GM23338 (cell line): ENCODE measurements at regions not wholly inside any gene's neighbourhood (a gene's known extent, or its start where the extent isn't known, plus 50 kb on each side); places are given as distances from the start of the nearest gene placed in this dataset.

Source experiments
- ATAC-seq: fragments of 200-7000 bp; cut with Tn5 transposase; 3 replicates; pipeline ENCODE4 v1.9.1; 2020
- DNase-seq: peaks from one replicate; pipeline ENCODE4 v3.0.0-alpha.2; 2015; ENCODE audit warnings: low spot score
- H2AFZ ChIP-seq: fragments of 200-600 bp; sonication (generic); 2 replicates; pipeline ENCODE4 v1.8.0; 2016; ENCODE audit warnings: antibody characterized with exemption, mild to moderate bottlenecking, moderate library complexity
- H3F3A ChIP-seq: fragments of 200-600 bp; sonication (generic); replicated peaks from 2 replicates; pipeline ENCODE4 v1.8.0; 2017; ENCODE audit warnings: antibody characterized with exemption, mixed run types, low read depth
- H3K27ac ChIP-seq: fragments of 200-600 bp; sonication (generic); 2 replicates; pipeline ENCODE4 v1.6.1; 2016; ENCODE audit warnings: low read depth
- H3K27me3 ChIP-seq: fragments of 200-600 bp; sonication (generic); 2 replicates; pipeline ENCODE4 v1.8.0; 2016; ENCODE audit warnings: mild to moderate bottlenecking, mixed run types, moderate library complexity; ENCODE audit not compliant: insufficient read depth
- H3K36me3 ChIP-seq: fragments of 200-600 bp; sonication (generic); 2 replicates; pipeline ENCODE4 v1.8.0; 2016; ENCODE audit warnings: mild to moderate bottlenecking; ENCODE audit not compliant: insufficient read depth
- H3K4me1 ChIP-seq: fragments of 200-600 bp; sonication (generic); 2 replicates; pipeline ENCODE4 v1.8.0; 2016; ENCODE audit warnings: mild to moderate bottlenecking, moderate library complexity; ENCODE audit not compliant: insufficient read depth
- H3K4me2 ChIP-seq: fragments of 200-600 bp; sonication (generic); 2 replicates; pipeline ENCODE4 v1.7.1; 2017; ENCODE audit warnings: mixed run types
- H3K4me3 ChIP-seq: fragments of 200-600 bp; sonication (generic); 2 replicates; pipeline ENCODE4 v1.6.1; 2016; ENCODE audit warnings: mixed run types
- H3K79me2 ChIP-seq: fragments of 200-600 bp; sonication (generic); replicated peaks from 2 replicates; pipeline ENCODE4 v1.8.0; 2017; ENCODE audit warnings: mild to moderate bottlenecking; ENCODE audit not compliant: insufficient read depth
- H3K9me2 ChIP-seq: fragments of 200-600 bp; sonication (generic); 2 replicates; pipeline ENCODE4 v1.8.0; 2017; ENCODE audit not compliant: insufficient read depth
- H4K20me1 ChIP-seq: fragments of 200-600 bp; sonication (generic); replicated peaks from 2 replicates; pipeline ENCODE4 v1.8.0; 2017; ENCODE audit warnings: mild to moderate bottlenecking; ENCODE audit not compliant: insufficient read depth
- H3K27ac Mint-ChIP-seq: 2 replicates; pipeline ENCODE4 v1.8.0; 2020; ENCODE audit warnings: inconsistent platforms, mild to moderate bottlenecking, moderate library complexity, mixed read lengths
- H3K27me3 Mint-ChIP-seq: 3 replicates; pipeline ENCODE4 v1.8.0; 2022; ENCODE audit warnings: low read depth, mild to moderate bottlenecking, moderate library complexity, mixed read lengths, inconsistent platforms; ENCODE audit not compliant: insufficient read depth, poor library complexity
- H3K36me3 Mint-ChIP-seq: 3 replicates; pipeline ENCODE4 v1.8.0; 2021; ENCODE audit warnings: low read depth, mild to moderate bottlenecking, inconsistent platforms, moderate library complexity, mixed read lengths
- H3K4me1 Mint-ChIP-seq: 3 replicates; pipeline ENCODE4 v1.8.0; 2020; ENCODE audit warnings: mild to moderate bottlenecking, inconsistent platforms, mixed read lengths
- H3K4me3 Mint-ChIP-seq: 3 replicates; pipeline ENCODE4 v1.8.0; 2021; ENCODE audit warnings: moderate library complexity, mild to moderate bottlenecking, inconsistent platforms, mixed read lengths
- H3K9me3 Mint-ChIP-seq: 3 replicates; pipeline ENCODE4 v1.8.0; 2020; ENCODE audit warnings: moderate library complexity, mild to moderate bottlenecking, inconsistent platforms, mixed read lengths
- JUNB ChIP-seq: IDR thresholded peaks from one replicate; pipeline ENCODE4 v1.6.1; 2016; ENCODE audit warnings: antibody characterized with exemption; ENCODE audit not compliant: unreplicated experiment
- NANOG ChIP-seq: IDR thresholded peaks from 2 replicates; pipeline ENCODE4 v1.6.1; 2016; ENCODE audit warnings: antibody characterized with exemption, borderline replicate concordance
- POLR2AphosphoS5 ChIP-seq: IDR thresholded peaks from 2 replicates; pipeline ENCODE4 v1.6.1; 2016; ENCODE audit warnings: antibody characterized with exemption, low read depth
- ZNF114 ChIP-seq: fragments of 250-450 bp; sonication (Bioruptor Pico); IDR thresholded peaks from 2 replicates; pipeline ENCODE4 v1.5.0; 2020; ENCODE audit warnings: mild to moderate bottlenecking, moderate library complexity
- ZNF331 ChIP-seq: fragments of 250-450 bp; sonication (Bioruptor Pico); IDR thresholded peaks from 2 replicates; pipeline ENCODE4 v1.5.0; 2020; ENCODE audit warnings: low read depth, mild to moderate bottlenecking, moderate library complexity

DNA sequence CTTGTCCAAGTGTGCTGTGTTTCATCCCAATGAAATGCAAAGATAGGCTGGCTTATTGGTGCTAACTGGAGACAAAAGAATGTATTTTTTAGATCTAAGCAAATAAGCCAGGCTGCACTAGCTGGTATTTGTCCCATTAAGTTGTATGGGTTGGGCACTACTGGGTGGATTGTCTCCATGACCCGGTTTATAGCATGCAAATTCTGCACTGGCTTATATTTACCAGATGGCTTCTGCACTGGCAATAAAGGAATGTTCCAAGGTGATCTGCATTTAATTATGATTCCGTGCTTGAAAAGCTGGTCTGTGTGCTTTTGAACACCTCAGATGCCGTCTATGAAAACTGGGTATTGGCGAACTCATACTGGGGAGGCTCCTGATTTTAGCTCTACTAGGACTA is 61.4 kb upstream of the MOCS1 start:
- Histone ChIP-seq H3K9me2 (0 out of 2 replicates have a peak, but pooled peaks cover 5% of the 10 kb centered on the region), H2AFZ (no peak overlapping the region), H3K79me2 (no peaks in the 10 kb centered on the region), H3K4me2 (no peak overlapping the region), H3K36me3 (peaks cover 6% of the 10 kb centered on the region; the same call in 1 of the 2 replicates), H3K4me3 (no peak overlapping the region), H3F3A (no peaks in the 10 kb centered on the region), H4K20me1 (no peaks in the 10 kb centered on the region), H3K27ac (no peak overlapping the region), H3K4me1 (no peaks in the 10 kb centered on the region), H3K27me3 (no peaks in the 10 kb centered on the region)
- peaks cover 64% of the 10 kb centered on the region for H3K9me3 Mint-ChIP-seq
- peaks cover 39% of the 10 kb centered on the region for H3K36me3 Mint-ChIP-seq
- no peak overlapping the region for H3K4me3 Mint-ChIP-seq
- peaks cover 2% of the 10 kb centered on the region for H3K27me3 Mint-ChIP-seq
- no peak for ATAC-seq
- TF ChIP-seq ZNF114 (CRISPR knock-in tag): no peak
- no peak for TF ChIP-seq ZNF331 (CRISPR knock-in tag)
- no peak for DNase-seq
- no peaks in the 10 kb centered on the region for H3K4me1 Mint-ChIP-seq
- H3K27ac Mint-ChIP-seq: no peak overlapping the region

GRCh38 chr6:39992861-39993622 is 58.8 kb upstream of the MOCS1 start:
- 0 out of 2 replicates have a peak, but pooled peaks cover 2% of the 10 kb centered on the region for H3K9me2 ChIP-seq
- H3K4me1 ChIP-seq: no peaks in the 10 kb centered on the region
- TF ChIP-seq ZNF114 (CRISPR knock-in tag) (no peak), POLR2AphosphoS5 (no peak), NANOG (no peak), JUNB (no peak)
- peaks cover 6% of the 10 kb centered on the region; the same call in 1 of the 2 replicates for H3K36me3 ChIP-seq
- H3K4me3 ChIP-seq: no peak overlapping the region
- no peak overlapping the region for H2AFZ ChIP-seq
- no peak for ATAC-seq
- Mint-ChIP-seq H3K27ac (no peak overlapping the region), H3K4me1 (no peaks in the 10 kb centered on the region), H3K9me3 (peaks cover 38% of the 10 kb centered on the region), H3K27me3 (peaks cover 2% of the 10 kb centered on the region), H3K4me3 (no peak overlapping the region), H3K36me3 (peaks cover 13% of the 10 kb centered on the region)
- H3K4me2 ChIP-seq: no peak overlapping the region
- H3K79me2 ChIP-seq: no peaks in the 10 kb centered on the region
- H3K27me3 ChIP-seq: no peaks in the 10 kb centered on the region
- no peaks in the 10 kb centered on the region for H4K20me1 ChIP-seq
- no peaks in the 10 kb centered on the region for H3F3A ChIP-seq
- DNase-seq: no peak
- H3K27ac ChIP-seq: no peak overlapping the region
